Neural cell (in vitro differentiated cells): ENCODE measurements at regions not wholly inside any gene's neighbourhood (a gene's known extent, or its start where the extent isn't known, plus 50 kb on each side); places are given as distances from the start of the nearest gene placed in this dataset.

Source experiments
- H2AFZ ChIP-seq: fragments of 200-600, 300-800 bp; sonication (generic), shearing (Covaris generic); 2 replicates; pipeline ENCODE4 v1.6.0; 2014; ENCODE audit warnings: low read depth, mild to moderate bottlenecking, antibody characterized with exemption, low read length, moderate library complexity
- H3F3A ChIP-seq: fragments of 200-600 bp; shearing (Covaris generic); 2 replicates; pipeline ENCODE4 v1.6.1; 2016; ENCODE audit warnings: mild to moderate bottlenecking, moderate library complexity, mixed read lengths, antibody characterized with exemption, low read length; ENCODE audit not compliant: insufficient read depth, poor library complexity, severe bottlenecking
- H3K27ac ChIP-seq: fragments of 200-600, 300-800 bp; sonication (generic), shearing (Covaris generic); 2 replicates; pipeline ENCODE4 v1.5.1; 2014; ENCODE audit warnings: mild to moderate bottlenecking, low read length, moderate library complexity
- H3K27me3 ChIP-seq: fragments of 300-800, 200-600 bp; sonication (generic), shearing (Covaris generic); 2 replicates; pipeline ENCODE4 v1.6.0; 2014; ENCODE audit warnings: mild to moderate bottlenecking, low read depth, low read length, moderate library complexity; ENCODE audit not compliant: insufficient read depth
- H3K36me3 ChIP-seq: fragments of 300-800, 200-600 bp; sonication (generic), shearing (Covaris generic); 2 replicates; pipeline ENCODE4 v1.5.1; 2014; ENCODE audit warnings: mild to moderate bottlenecking, antibody characterized with exemption, low read length, moderate library complexity; ENCODE audit not compliant: insufficient read depth
- H3K4me2 ChIP-seq: fragments of 300-800, 200-600 bp; sonication (generic), shearing (Covaris generic); 2 replicates; pipeline ENCODE4 v1.6.0; 2014; ENCODE audit warnings: mild to moderate bottlenecking, low read length
- H3K4me3 ChIP-seq: fragments of 300-800, 200-600 bp; sonication (generic), shearing (Covaris generic); 2 replicates; pipeline ENCODE4 v1.5.1; 2014; ENCODE audit warnings: mild to moderate bottlenecking, low read length, moderate library complexity
- H3K79me2 ChIP-seq: fragments of 200-600 bp; shearing (Covaris generic); replicated peaks from 2 replicates; pipeline ENCODE4 v1.6.0; 2014; ENCODE audit warnings: mild to moderate bottlenecking, low read length, moderate library complexity; ENCODE audit not compliant: insufficient read depth
- H3K9ac ChIP-seq: fragments of 300-800, 200-600 bp; sonication (generic), shearing (Covaris generic); 2 replicates; pipeline ENCODE4 v1.6.1; 2016; ENCODE audit warnings: mild to moderate bottlenecking, low read length, mixed read lengths
- H3K9me2 ChIP-seq: fragments of 200-600 bp; shearing (Covaris generic); 2 replicates; pipeline ENCODE4 v1.6.1; 2016; ENCODE audit warnings: mild to moderate bottlenecking, low read length, mixed read lengths; ENCODE audit not compliant: insufficient read depth
- H3K9me3 ChIP-seq: fragments of 200-600, 300-800 bp; sonication (generic), shearing (Covaris generic); 2 replicates; pipeline ENCODE4 v1.6.1; 2016; ENCODE audit warnings: mild to moderate bottlenecking, mixed run types, low read length, moderate library complexity, mixed read lengths
- H4K20me1 ChIP-seq: fragments of 200-600 bp; shearing (Covaris generic); 2 replicates; pipeline ENCODE4 v1.6.1; 2016; ENCODE audit warnings: mild to moderate bottlenecking, mixed run types; ENCODE audit not compliant: insufficient read depth
- MXI1 ChIP-seq: fragments of 450-650 bp; conservative IDR thresholded peaks from 2 replicates; pipeline ENCODE4 v1.6.1; 2014; ENCODE audit warnings: antibody characterized with exemption, mild to moderate bottlenecking; ENCODE audit not compliant: poor library complexity, severe bottlenecking
- POLR2AphosphoS5 ChIP-seq: IDR thresholded peaks from 2 replicates; pipeline ENCODE4 v1.6.1; 2012
- SMC3 ChIP-seq: fragments of 450-650 bp; conservative IDR thresholded peaks from 2 replicates; pipeline ENCODE4 v1.6.1; 2014; ENCODE audit warnings: antibody characterized with exemption, mild to moderate bottlenecking, moderate library complexity; ENCODE audit not compliant: poor library complexity
- TAF1 ChIP-seq: IDR thresholded peaks from 2 replicates; pipeline ENCODE4 v1.6.1; 2012; ENCODE audit warnings: low read depth
- TF ChIP-seq, protein P1 (sequence below): IDR thresholded peaks from 2 replicates; pipeline ENCODE4 v1.6.1; 2012; ENCODE audit warnings: borderline replicate concordance
- TF ChIP-seq, protein P2 (sequence below): fragments of 450-650 bp; IDR thresholded peaks from 2 replicates; pipeline ENCODE4 v1.5.1; 2014; ENCODE audit warnings: antibody characterized with exemption, mild to moderate bottlenecking, moderate library complexity; ENCODE audit not compliant: poor library complexity, severe bottlenecking

DNA sequence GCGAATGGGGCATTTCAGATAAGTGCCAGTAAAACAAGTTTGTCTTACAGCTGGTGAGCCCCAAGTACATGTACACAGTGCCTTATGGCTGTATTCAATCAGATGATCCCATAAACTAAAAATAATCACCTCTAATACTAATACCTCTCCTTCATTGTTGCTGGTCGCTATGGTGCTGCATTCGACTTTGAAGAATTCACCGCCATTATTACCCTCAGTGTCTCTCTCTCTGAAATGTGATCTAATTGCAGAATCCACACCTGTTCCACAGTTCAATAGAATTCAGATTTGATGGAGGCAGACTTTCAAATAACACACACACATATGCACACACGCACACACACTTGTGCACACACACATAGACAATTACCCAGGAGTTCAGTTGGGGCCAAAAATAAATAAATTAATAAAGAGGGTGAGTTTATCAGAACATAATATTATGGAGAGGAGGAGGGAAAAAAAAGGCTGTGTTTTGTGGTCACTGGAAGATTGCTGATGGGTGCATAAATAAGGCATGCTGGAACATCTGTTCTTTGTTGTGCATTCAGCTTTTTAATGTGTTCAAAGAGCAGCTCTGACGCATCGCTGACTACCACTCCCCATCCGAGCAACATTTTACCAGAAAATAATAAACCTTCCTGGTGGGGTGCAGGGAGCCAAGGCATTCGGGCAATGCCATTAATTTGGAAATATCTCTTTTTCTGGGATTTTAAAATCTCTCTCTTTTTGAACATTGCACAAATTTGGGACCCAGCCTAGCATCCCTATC is 235.7 kb downstream of the SATB1 start:
- Histone ChIP-seq H3K9me2 (no peaks in the 10 kb centered on the region), H3K79me2 (no peaks in the 10 kb centered on the region), H3K4me2 (no peak overlapping the region), H3F3A (no peaks in the 10 kb centered on the region), H3K9me3 (no peaks in the 10 kb centered on the region), H2AFZ (no peak overlapping the region), H4K20me1 (no peaks in the 10 kb centered on the region), H3K36me3 (no peaks in the 10 kb centered on the region), H3K4me3 (no peak overlapping the region), H3K27me3 (no peaks in the 10 kb centered on the region), H3K9ac (no peak overlapping the region), H3K27ac (no peak overlapping the region)
- TF ChIP-seq, protein P1, sequence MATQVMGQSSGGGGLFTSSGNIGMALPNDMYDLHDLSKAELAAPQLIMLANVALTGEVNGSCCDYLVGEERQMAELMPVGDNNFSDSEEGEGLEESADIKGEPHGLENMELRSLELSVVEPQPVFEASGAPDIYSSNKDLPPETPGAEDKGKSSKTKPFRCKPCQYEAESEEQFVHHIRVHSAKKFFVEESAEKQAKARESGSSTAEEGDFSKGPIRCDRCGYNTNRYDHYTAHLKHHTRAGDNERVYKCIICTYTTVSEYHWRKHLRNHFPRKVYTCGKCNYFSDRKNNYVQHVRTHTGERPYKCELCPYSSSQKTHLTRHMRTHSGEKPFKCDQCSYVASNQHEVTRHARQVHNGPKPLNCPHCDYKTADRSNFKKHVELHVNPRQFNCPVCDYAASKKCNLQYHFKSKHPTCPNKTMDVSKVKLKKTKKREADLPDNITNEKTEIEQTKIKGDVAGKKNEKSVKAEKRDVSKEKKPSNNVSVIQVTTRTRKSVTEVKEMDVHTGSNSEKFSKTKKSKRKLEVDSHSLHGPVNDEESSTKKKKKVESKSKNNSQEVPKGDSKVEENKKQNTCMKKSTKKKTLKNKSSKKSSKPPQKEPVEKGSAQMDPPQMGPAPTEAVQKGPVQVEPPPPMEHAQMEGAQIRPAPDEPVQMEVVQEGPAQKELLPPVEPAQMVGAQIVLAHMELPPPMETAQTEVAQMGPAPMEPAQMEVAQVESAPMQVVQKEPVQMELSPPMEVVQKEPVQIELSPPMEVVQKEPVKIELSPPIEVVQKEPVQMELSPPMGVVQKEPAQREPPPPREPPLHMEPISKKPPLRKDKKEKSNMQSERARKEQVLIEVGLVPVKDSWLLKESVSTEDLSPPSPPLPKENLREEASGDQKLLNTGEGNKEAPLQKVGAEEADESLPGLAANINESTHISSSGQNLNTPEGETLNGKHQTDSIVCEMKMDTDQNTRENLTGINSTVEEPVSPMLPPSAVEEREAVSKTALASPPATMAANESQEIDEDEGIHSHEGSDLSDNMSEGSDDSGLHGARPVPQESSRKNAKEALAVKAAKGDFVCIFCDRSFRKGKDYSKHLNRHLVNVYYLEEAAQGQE = no peak
- TF ChIP-seq, protein P2, sequence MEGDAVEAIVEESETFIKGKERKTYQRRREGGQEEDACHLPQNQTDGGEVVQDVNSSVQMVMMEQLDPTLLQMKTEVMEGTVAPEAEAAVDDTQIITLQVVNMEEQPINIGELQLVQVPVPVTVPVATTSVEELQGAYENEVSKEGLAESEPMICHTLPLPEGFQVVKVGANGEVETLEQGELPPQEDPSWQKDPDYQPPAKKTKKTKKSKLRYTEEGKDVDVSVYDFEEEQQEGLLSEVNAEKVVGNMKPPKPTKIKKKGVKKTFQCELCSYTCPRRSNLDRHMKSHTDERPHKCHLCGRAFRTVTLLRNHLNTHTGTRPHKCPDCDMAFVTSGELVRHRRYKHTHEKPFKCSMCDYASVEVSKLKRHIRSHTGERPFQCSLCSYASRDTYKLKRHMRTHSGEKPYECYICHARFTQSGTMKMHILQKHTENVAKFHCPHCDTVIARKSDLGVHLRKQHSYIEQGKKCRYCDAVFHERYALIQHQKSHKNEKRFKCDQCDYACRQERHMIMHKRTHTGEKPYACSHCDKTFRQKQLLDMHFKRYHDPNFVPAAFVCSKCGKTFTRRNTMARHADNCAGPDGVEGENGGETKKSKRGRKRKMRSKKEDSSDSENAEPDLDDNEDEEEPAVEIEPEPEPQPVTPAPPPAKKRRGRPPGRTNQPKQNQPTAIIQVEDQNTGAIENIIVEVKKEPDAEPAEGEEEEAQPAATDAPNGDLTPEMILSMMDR = no peak
- no peak for TF ChIP-seq TAF1
- TF ChIP-seq MXI1 = no peak

- no peak overlapping the region for H3K4me3 ChIP-seq
- H2AFZ ChIP-seq = no peak overlapping the region
- TF ChIP-seq, protein P2 = no peak
- no peak for TF ChIP-seq POLR2AphosphoS5
- TF ChIP-seq TAF1 = no peak
- no peak for TF ChIP-seq SMC3
- TF ChIP-seq, protein P1 = no peak
- no peak for TF ChIP-seq MXI1
- H3K27me3 ChIP-seq = no peaks in the 10 kb centered on the region
- H3K79me2 ChIP-seq = no peaks in the 10 kb centered on the region
- no peaks in the 10 kb centered on the region for H4K20me1 ChIP-seq
- H3K9me3 ChIP-seq = no peaks in the 10 kb centered on the region
- H3K9me2 ChIP-seq = no peaks in the 10 kb centered on the region
- H3K4me2 ChIP-seq = no peak overlapping the region
- H3F3A ChIP-seq = no peaks in the 10 kb centered on the region
- no peaks in the 10 kb centered on the region for H3K36me3 ChIP-seq
- no peak overlapping the region for H3K9ac ChIP-seq
- H3K27ac ChIP-seq = no peak overlapping the region
Measured at GRCh38 chr3:18188491-18188890, 236.6 kb downstream of the SATB1 start.
